Osteoblast (primary cell): ENCODE measurements at regions not wholly inside any gene's neighbourhood (a gene's known extent, or its start where the extent isn't known, plus 50 kb on each side); places are given as distances from the start of the nearest gene placed in this dataset.

Source experiments
- DNase-seq: peaks from one replicate; pipeline ENCODE4 v3.0.0; 2011; ENCODE audit warnings: low spot score, mixed read lengths; ENCODE audit not compliant: insufficient read length; ENCODE audit errors: missing footprints
- H2AFZ ChIP-seq: 2 replicates; pipeline ENCODE4 v1.6.0; 2011; ENCODE audit warnings: mild to moderate bottlenecking, low read length
- H3K27ac ChIP-seq: 2 replicates; pipeline ENCODE4 v1.5.1; 2011; ENCODE audit warnings: mild to moderate bottlenecking, low read depth, low read length, moderate library complexity
- H3K27me3 ChIP-seq: 2 replicates; pipeline ENCODE4 v1.6.0; 2012; ENCODE audit warnings: mild to moderate bottlenecking, control low read depth, inconsistent platforms, low read length, moderate library complexity; ENCODE audit not compliant: insufficient read depth
- H3K36me3 ChIP-seq: 2 replicates; pipeline ENCODE4 v1.5.1; 2011; ENCODE audit warnings: mild to moderate bottlenecking, low read length, control low read depth, moderate library complexity; ENCODE audit not compliant: insufficient read depth
- H3K4me1 ChIP-seq: 2 replicates; pipeline ENCODE4 v1.5.1; 2011; ENCODE audit warnings: mild to moderate bottlenecking, low read length, control low read depth, moderate library complexity; ENCODE audit not compliant: insufficient read depth
- H3K4me2 ChIP-seq: 2 replicates; pipeline ENCODE4 v1.6.0; 2011; ENCODE audit warnings: mild to moderate bottlenecking, low read length; ENCODE audit not compliant: insufficient read depth
- H3K4me3 ChIP-seq: fragments of 200-600 bp; sonication (generic); 3 replicates; pipeline ENCODE4 v1.5.1; 2012; ENCODE audit warnings: mild to moderate bottlenecking, low read length, inconsistent platforms; ENCODE audit not compliant: insufficient read depth
- H3K79me2 ChIP-seq: 2 replicates; pipeline ENCODE4 v1.6.0; 2012; ENCODE audit warnings: mild to moderate bottlenecking, low read length, control low read depth, inconsistent platforms; ENCODE audit not compliant: insufficient read depth
- H3K9me3 ChIP-seq: 2 replicates; pipeline ENCODE4 v1.5.1; 2011; ENCODE audit warnings: low read depth, low read length, control low read depth
- H4K20me1 ChIP-seq: 2 replicates; pipeline ENCODE4 v1.6.0; 2012; ENCODE audit warnings: mild to moderate bottlenecking, low read length, control low read depth; ENCODE audit not compliant: insufficient read depth
- CTCF ChIP-seq: IDR thresholded peaks from 2 replicates; pipeline ENCODE4 v1.5.1; 2011; ENCODE audit warnings: mild to moderate bottlenecking, low read depth, low read length, moderate library complexity; ENCODE audit errors: extremely low read depth

GRCh38 chr9:84408416-84408815 is 67.9 kb upstream of the SLC28A3 start:
- no peaks in the 10 kb centered on the region for H3K36me3 ChIP-seq
- no peak for DNase-seq
- no peak overlapping the region for H3K27ac ChIP-seq
- no peaks in the 10 kb centered on the region for H3K9me3 ChIP-seq
- H3K4me1 ChIP-seq: no peaks in the 10 kb centered on the region
- no peaks in the 10 kb centered on the region for H3K27me3 ChIP-seq
- no peak overlapping the region for H2AFZ ChIP-seq
- H3K4me2 ChIP-seq: no peak overlapping the region
- no peak for TF ChIP-seq CTCF
- no peaks in the 10 kb centered on the region for H4K20me1 ChIP-seq
- no peaks in the 10 kb centered on the region for H3K79me2 ChIP-seq
- H3K4me3 ChIP-seq: no peak overlapping the region

- Histone ChIP-seq H4K20me1 (no peaks in the 10 kb centered on the region), H3K27ac (no peak overlapping the region), H3K4me2 (no peak overlapping the region), H3K4me1 (no peaks in the 10 kb centered on the region), H3K9me3 (no peaks in the 10 kb centered on the region), H3K36me3 (no peaks in the 10 kb centered on the region), H3K4me3 (no peak overlapping the region), H2AFZ (no peak overlapping the region), H3K27me3 (no peaks in the 10 kb centered on the region), H3K79me2 (no peaks in the 10 kb centered on the region)
- TF ChIP-seq CTCF: no peak
- DNase-seq: no peak
Observed at GRCh38 chr9:84411683-84412267, 71.2 kb upstream of the SLC28A3 start.

- Histone ChIP-seq H3K4me2 (no peak overlapping the region), H3K9me3 (no peaks in the 10 kb centered on the region), H3K79me2 (no peaks in the 10 kb centered on the region), H3K4me1 (no peaks in the 10 kb centered on the region), H3K4me3 (no peak overlapping the region), H3K27ac (no peak overlapping the region), H2AFZ (no peak overlapping the region), H3K36me3 (no peaks in the 10 kb centered on the region), H4K20me1 (no peaks in the 10 kb centered on the region), H3K27me3 (no peaks in the 10 kb centered on the region)
- DNase-seq: no peak
- TF ChIP-seq CTCF: no peak
Observed at GRCh38 chr9:84412654-84413053, 72.1 kb upstream of the SLC28A3 start.

- no peak for TF ChIP-seq CTCF
- Histone ChIP-seq H3K9me3 (no peaks in the 10 kb centered on the region), H3K4me3 (no peak overlapping the region)
Observed at GRCh38 chr9:84413301-84413700, 72.7 kb upstream of the SLC28A3 start.

More at GRCh38 chr9:84413301-84413700, 72.7 kb upstream of the SLC28A3 start:
- H4K20me1 ChIP-seq: no peaks in the 10 kb centered on the region
- H3K36me3 ChIP-seq: no peaks in the 10 kb centered on the region
- no peaks in the 10 kb centered on the region for H3K4me1 ChIP-seq
- no peak for DNase-seq
- no peak overlapping the region for H3K4me2 ChIP-seq
- no peak overlapping the region for H2AFZ ChIP-seq
- H3K27me3 ChIP-seq: no peaks in the 10 kb centered on the region
- no peak overlapping the region for H3K27ac ChIP-seq
- H3K79me2 ChIP-seq: no peaks in the 10 kb centered on the region
